GM18511 (cell line): ENCODE measurements at regions not wholly inside any gene's neighbourhood (a gene's known extent, or its start where the extent isn't known, plus 50 kb on each side); places are given as distances from the start of the nearest gene placed in this dataset.

Experiments
- ATAC-seq: cut with Tn5 transposase; IDR thresholded peaks from one replicate; pipeline ENCODE4 v1.9.1; 2021; ENCODE audit warnings: mild to moderate bottlenecking, moderate library complexity; ENCODE audit not compliant: unreplicated experiment

- no peak for ATAC-seq
Observed at GRCh38 chr11:42552786-42553185, 759.0 kb upstream of the API5 start.

GRCh38 chr11:42555190-42555589, 756.6 kb upstream of the API5 start:
- ATAC-seq, result no peak

- no peak for ATAC-seq
Observed at GRCh38 chr11:42571131-42571877, 740.5 kb upstream of the API5 start.

GRCh38 chr11:42571878-42572610, 739.8 kb upstream of the API5 start:
- ATAC-seq, result no peak

DNA sequence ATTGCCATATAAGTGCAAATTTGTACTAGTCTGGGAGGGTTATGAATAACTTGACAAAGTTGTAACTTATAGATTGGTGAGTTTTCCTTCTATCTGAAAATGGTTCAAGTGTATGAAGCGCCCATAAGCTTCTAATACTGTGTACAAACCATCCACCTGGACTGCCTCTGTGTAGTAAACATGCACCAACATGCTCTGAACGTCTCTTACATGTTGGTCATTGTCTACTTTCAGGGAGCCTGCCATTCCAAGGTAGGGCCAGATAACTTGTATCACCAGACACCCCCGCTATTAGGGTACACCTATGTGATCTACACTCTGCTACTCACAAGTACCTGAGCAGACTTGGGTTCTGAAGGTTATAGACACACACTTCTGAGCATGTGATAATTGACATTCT, 735.5 kb upstream of the API5 start:
- ATAC-seq, result no peak

- no peak for ATAC-seq
Observed at GRCh38 chr11:42589286-42589685, 722.5 kb upstream of the API5 start.

DNA sequence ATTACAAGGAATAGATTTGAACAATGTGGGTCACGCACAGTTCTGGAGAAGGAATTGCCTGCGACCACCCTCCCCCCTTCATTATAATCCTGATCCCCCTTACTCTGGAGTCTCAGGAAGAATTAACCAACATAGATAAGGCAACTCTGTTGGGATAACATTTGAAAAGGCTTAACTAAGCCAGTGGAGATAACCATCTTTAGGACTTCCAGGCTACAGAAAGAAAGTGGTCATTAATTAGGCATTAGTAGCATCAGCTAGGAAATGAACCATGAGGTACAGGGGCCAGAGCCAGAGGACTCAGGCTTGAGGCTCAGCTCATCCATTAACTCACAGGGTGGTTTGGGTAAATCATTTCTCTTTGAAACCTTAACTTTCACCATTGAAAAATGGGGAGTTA, 720.0 kb upstream of the API5 start:
- no peak for ATAC-seq

GRCh38 chr11:42593441-42593840, 718.4 kb upstream of the API5 start:
- no peak for ATAC-seq

- ATAC-seq, result no peak
Observed at GRCh38 chr11:42595876-42596275, 715.9 kb upstream of the API5 start.

GRCh38 chr11:42596576-42597145, 715.1 kb upstream of the API5 start:
- no peak for ATAC-seq

DNA sequence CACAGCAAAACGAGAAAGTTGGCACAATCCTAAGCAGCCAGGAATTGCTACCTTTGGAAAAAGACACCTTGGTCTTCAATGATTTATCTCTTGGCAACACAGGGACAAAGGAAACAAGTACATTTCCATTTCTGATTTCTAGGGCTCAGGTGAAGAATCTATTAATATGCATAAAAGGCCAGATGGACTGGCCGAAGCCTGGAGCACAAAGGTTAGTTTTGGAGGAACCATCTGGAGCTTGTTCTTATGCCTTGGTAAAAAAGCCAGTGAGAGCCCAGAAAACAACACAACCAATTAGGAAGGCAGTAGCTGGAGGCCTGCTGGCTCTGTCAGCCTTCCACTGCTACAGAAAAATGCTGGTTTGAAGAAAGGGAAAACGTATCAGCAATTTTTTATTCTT, 713.5 kb upstream of the API5 start:
- no peak for ATAC-seq

DNA sequence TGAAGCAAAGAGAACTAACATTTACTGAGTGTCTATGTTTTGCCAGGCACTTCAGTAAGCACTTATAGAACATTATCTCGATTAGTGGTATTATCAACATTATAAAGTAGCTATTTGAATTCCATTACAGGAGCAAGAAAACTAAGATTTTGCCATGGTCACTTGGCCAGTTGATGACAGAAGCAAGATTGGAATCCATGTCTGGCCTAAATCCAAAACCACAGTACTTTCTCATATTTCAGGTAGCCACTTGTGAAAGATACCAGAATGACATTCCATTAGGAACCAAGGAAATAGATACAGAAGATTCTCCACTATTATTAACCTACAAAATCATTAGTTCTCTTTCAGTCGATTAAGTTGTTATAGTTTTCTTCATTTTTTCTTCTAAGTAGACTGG, 691.0 kb upstream of the API5 start:
- ATAC-seq, result no peak

- no peak for ATAC-seq
Observed at GRCh38 chr11:42625757-42626665, 685.8 kb upstream of the API5 start.

DNA sequence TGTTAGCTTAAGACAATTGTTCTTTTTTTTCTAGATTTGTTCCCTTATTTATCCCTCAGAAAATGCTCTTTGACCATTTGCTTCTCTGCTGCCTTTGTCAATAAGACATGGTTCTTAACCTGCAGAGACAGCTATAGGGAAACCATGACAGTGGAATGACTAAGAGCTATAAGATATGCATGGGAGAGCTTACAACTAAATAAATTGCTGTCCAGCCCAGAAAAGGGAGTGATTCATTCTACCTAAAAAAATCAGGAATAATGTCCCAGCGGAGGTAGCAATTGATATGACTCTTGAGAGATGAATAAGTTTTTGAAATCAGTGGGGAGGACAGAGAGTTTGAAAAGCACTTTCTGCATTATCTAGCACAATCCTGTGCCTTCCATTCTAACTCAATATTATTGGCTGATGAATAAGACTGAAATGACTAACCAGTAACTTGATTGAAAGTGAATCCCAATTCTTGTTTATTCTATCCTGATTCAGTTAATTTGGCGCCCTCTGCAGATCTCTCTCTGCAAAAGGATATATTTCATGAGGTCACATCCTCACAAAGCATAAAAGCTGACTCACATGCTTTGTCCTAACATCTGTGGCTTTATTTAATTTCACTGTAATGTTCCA, 680.5 kb upstream of the API5 start:
- no peak for ATAC-seq

DNA sequence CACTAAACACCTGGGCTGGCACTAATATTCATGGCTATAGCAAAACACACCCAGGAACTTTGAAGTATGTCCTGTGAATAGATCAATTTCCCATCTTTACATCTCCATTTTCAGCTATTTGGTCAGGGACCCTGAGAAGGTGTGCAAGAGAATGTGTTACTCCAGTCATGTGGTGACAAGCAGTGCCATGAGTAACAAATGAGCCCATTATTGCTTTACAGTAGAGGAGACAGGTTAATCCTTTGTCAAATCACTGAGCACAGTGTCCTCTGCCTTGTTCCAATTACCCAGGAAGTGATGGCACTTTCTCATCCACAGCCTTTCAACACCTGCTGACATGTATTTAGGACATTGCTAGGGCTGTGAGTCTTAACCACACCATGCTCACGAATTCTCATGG, 664.8 kb upstream of the API5 start:
- ATAC-seq, result no peak

DNA sequence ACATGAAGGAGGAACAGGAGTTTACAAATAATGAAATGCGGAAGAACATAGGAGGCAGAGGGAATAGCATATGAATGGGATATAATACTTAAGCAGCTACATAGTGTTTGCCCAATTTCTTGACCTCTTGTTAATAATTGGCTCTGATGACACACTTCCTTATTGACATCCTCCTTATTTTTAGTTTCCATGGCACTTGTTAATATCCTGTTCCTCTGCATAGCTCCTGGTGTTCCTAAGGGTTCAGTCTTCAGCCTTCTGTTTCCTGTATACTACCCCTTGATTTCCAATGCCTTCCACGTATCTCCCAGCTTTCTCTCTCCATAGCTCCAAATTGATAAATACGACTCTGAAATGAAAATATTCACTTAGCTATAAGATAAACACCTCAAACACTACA, 663.8 kb upstream of the API5 start:
- no peak for ATAC-seq

DNA sequence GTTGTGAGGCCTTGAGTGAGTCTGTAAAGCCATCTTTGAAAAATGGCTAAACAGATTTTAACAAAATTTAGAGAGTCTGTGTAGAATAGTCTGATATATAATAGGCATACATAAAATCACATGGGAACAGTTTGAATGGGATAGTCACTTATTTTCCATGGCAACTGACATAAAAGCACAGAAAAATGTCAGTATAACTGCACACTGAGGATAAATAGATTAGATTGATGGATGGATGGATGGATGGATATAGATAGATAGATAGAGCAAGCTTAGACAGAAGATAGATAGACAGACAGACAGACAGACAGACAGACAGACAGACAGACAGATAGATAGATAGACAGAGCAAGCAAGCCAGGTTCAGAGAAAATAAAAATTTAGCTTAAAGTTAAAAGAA, 660.2 kb upstream of the API5 start:
- ATAC-seq, result no peak

DNA sequence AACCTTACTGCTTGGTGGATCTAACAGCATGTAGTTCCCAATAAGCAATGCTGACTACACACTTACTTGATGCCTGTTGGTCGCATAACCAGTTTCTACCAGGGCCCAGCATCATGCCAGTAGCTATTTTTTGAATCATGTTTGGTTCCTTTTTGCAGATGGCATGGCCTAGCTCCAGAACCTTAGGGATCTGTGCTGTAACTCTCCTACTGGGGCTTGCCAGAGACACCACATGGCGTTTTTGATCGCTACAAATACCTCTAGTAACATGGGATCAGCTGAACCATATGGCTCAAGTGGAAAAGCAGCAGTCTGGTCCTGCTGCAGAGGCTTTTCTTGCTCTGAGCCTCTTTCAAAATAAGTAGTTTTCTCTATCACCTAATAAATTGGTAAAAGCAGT, 654.6 kb upstream of the API5 start:
- no peak for ATAC-seq

GRCh38 chr11:42661942-42662341, 649.9 kb upstream of the API5 start:
- ATAC-seq, result no peak

GRCh38 chr11:42669248-42669976, 642.4 kb upstream of the API5 start:
- ATAC-seq, result no peak
